Vagina (tissue), 2 donors: ENCODE measurements at regions not wholly inside any gene's neighbourhood (a gene's known extent, or its start where the extent isn't known, plus 50 kb on each side); places are given as distances from the start of the nearest gene placed in this dataset.

Experiments
- POLR2A ChIP-seq, 2 donors: fragments of 450-650 bp; IDR thresholded peaks; one replicate each; pipeline ENCODE4 v1.6.1; 2017; ENCODE audit warnings: antibody characterized with exemption in 2 of 2, mild to moderate bottlenecking in 2 of 2, moderate library complexity in 2 of 2
- POLR2AphosphoS5 ChIP-seq, 2 donors: sonication (generic); formaldehyde crosslinking; IDR thresholded peaks; one replicate each; pipeline ENCODE4 v1.9.0; 2017; ENCODE audit warnings: antibody characterized with exemption in 2 of 2, mild to moderate bottlenecking in 2 of 2, low read depth in 1 of 2; ENCODE audit not compliant: insufficient read depth in 1 of 2
- TF ChIP-seq, protein P1 (sequence below), 3 experiments: fragments of 450-650 bp in 2 of 3; fragments of 200-600 bp in 1 of 3; sonication (generic) in 1 of 3; IDR thresholded peaks; one replicate each; pipeline ENCODE4 v1.5.1; 2017 to 2019; ENCODE audit warnings: antibody characterized with exemption in 3 of 3, mild to moderate bottlenecking in 2 of 3, moderate library complexity in 2 of 3

DNA sequence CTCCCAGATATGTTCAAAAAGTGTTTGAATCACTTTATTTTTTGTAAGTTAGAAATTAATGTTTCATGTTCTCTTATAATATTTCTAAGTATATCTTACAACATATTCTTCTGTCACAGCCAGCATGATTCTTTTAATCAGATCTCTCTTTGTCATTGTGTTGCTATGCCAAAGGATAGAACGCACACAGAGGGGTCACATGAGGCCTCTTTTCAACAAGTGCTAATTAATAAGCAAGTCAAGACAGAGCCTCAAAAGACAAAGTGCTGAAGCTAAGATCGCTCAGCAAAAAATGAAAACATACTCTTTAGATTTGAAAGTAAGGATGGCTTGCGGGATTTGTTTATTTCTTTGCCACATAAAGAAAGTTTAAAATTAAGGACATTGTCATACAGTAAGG lies 508.8 kb upstream of the PTCHD4 start:
- TF ChIP-seq, protein P1, sequence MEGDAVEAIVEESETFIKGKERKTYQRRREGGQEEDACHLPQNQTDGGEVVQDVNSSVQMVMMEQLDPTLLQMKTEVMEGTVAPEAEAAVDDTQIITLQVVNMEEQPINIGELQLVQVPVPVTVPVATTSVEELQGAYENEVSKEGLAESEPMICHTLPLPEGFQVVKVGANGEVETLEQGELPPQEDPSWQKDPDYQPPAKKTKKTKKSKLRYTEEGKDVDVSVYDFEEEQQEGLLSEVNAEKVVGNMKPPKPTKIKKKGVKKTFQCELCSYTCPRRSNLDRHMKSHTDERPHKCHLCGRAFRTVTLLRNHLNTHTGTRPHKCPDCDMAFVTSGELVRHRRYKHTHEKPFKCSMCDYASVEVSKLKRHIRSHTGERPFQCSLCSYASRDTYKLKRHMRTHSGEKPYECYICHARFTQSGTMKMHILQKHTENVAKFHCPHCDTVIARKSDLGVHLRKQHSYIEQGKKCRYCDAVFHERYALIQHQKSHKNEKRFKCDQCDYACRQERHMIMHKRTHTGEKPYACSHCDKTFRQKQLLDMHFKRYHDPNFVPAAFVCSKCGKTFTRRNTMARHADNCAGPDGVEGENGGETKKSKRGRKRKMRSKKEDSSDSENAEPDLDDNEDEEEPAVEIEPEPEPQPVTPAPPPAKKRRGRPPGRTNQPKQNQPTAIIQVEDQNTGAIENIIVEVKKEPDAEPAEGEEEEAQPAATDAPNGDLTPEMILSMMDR (IDR thresholded peaks at IDR 0.05): no peak
- no peak for TF ChIP-seq POLR2A (IDR thresholded peaks at IDR 0.05)
- TF ChIP-seq POLR2AphosphoS5 (IDR thresholded peaks at IDR 0.05; ENCODE audit: insufficient read depth in 1 of 2, low read depth in 1 of 2): no peak
